ENCODE measurements at regions not wholly inside any gene's neighbourhood (a gene's known extent, or its start where the extent isn't known, plus 50 kb on each side); places are given as distances from the start of the nearest gene placed in this dataset.

GRCh38 chr11:129595038-129595962 is 219.7 kb downstream of the BARX2 start:
- TF ChIP-seq ZBTB7A (IDR thresholded peaks at IDR 0.05; ENCODE audit: low read depth) (no peak), TCF12 (IDR thresholded peaks at IDR 0.05; ENCODE audit: low read depth) (no peak), NFIC (IDR thresholded peaks at IDR 0.05) (no peak)
- TF ChIP-seq, protein P1, sequence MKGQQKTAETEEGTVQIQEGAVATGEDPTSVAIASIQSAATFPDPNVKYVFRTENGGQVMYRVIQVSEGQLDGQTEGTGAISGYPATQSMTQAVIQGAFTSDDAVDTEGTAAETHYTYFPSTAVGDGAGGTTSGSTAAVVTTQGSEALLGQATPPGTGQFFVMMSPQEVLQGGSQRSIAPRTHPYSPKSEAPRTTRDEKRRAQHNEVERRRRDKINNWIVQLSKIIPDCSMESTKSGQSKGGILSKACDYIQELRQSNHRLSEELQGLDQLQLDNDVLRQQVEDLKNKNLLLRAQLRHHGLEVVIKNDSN (IDR thresholded peaks at IDR 0.05): no peak
- TF ChIP-seq, protein P2, sequence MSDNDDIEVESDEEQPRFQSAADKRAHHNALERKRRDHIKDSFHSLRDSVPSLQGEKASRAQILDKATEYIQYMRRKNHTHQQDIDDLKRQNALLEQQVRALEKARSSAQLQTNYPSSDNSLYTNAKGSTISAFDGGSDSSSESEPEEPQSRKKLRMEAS (IDR thresholded peaks at IDR 0.05): no peak

GRCh38 chr11:129596351-129596750 is 219.3 kb upstream of the TMEM45B start:
- TF ChIP-seq EP300 (IDR thresholded peaks at IDR 0.05; ENCODE audit: borderline replicate concordance) (no peak), TEAD4 (IDR thresholded peaks at IDR 0.05) (no peak), NFIC (IDR thresholded peaks at IDR 0.05) (no peak), FOXM1 (IDR thresholded peaks at IDR 0.05; ENCODE audit: borderline replicate concordance, low read depth) (no peak), CREB1 (IDR thresholded peaks at IDR 0.05; ENCODE audit: low read depth) (no peak), ZBTB7A (IDR thresholded peaks at IDR 0.05; ENCODE audit: low read depth) (no peak)
- TF ChIP-seq, protein P3, sequence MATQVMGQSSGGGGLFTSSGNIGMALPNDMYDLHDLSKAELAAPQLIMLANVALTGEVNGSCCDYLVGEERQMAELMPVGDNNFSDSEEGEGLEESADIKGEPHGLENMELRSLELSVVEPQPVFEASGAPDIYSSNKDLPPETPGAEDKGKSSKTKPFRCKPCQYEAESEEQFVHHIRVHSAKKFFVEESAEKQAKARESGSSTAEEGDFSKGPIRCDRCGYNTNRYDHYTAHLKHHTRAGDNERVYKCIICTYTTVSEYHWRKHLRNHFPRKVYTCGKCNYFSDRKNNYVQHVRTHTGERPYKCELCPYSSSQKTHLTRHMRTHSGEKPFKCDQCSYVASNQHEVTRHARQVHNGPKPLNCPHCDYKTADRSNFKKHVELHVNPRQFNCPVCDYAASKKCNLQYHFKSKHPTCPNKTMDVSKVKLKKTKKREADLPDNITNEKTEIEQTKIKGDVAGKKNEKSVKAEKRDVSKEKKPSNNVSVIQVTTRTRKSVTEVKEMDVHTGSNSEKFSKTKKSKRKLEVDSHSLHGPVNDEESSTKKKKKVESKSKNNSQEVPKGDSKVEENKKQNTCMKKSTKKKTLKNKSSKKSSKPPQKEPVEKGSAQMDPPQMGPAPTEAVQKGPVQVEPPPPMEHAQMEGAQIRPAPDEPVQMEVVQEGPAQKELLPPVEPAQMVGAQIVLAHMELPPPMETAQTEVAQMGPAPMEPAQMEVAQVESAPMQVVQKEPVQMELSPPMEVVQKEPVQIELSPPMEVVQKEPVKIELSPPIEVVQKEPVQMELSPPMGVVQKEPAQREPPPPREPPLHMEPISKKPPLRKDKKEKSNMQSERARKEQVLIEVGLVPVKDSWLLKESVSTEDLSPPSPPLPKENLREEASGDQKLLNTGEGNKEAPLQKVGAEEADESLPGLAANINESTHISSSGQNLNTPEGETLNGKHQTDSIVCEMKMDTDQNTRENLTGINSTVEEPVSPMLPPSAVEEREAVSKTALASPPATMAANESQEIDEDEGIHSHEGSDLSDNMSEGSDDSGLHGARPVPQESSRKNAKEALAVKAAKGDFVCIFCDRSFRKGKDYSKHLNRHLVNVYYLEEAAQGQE (IDR thresholded peaks at IDR 0.05; ENCODE audit: low read depth): no peak

- TF ChIP-seq TAF1 (IDR thresholded peaks at IDR 0.05; ENCODE audit: low read depth): no peak
- no peak for TF ChIP-seq NFIC (IDR thresholded peaks at IDR 0.05)
- no peak for TF ChIP-seq CEBPB (IDR thresholded peaks at IDR 0.05)
- TF ChIP-seq EGR1 (IDR thresholded peaks at IDR 0.05): no peak
- no peak for TF ChIP-seq FOXM1 (IDR thresholded peaks at IDR 0.05; ENCODE audit: borderline replicate concordance, low read depth)
- no peak for TF ChIP-seq YY1 (IDR thresholded peaks at IDR 0.05; ENCODE audit: low read depth)
- TF ChIP-seq, protein P1 (IDR thresholded peaks at IDR 0.05): no peak
- no peak for TF ChIP-seq ZBTB7A (IDR thresholded peaks at IDR 0.05; ENCODE audit: low read depth)
- TF ChIP-seq, protein P2 (IDR thresholded peaks at IDR 0.05): no peak
- no peak for TF ChIP-seq EP300 (IDR thresholded peaks at IDR 0.05; ENCODE audit: borderline replicate concordance)
- TF ChIP-seq, protein P3 (IDR thresholded peaks at IDR 0.05; ENCODE audit: low read depth): no peak
- TF ChIP-seq RAD21 (IDR thresholded peaks at IDR 0.05; ENCODE audit: low read depth): no peak
These were observed 217.3 kb upstream of the TMEM45B start for GRCh38 chr11:129598378-129598777.

GRCh38 chr11:129605815-129606214 is 209.8 kb upstream of the TMEM45B start:
- TF ChIP-seq YY1 (IDR thresholded peaks at IDR 0.05; ENCODE audit: low read depth) (no peak), CREB1 (IDR thresholded peaks at IDR 0.05; ENCODE audit: low read depth) (no peak), CEBPB (IDR thresholded peaks at IDR 0.05) (no peak), TEAD4 (IDR thresholded peaks at IDR 0.05) (no peak), FOXM1 (IDR thresholded peaks at IDR 0.05; ENCODE audit: borderline replicate concordance, low read depth) (no peak), EP300 (IDR thresholded peaks at IDR 0.05; ENCODE audit: borderline replicate concordance) (no peak), RAD21 (IDR thresholded peaks at IDR 0.05; ENCODE audit: low read depth) (no peak), TAF1 (IDR thresholded peaks at IDR 0.05; ENCODE audit: low read depth) (no peak), NFIC (IDR thresholded peaks at IDR 0.05) (no peak), TCF12 (IDR thresholded peaks at IDR 0.05; ENCODE audit: low read depth) (no peak)
- TF ChIP-seq, protein P3 (IDR thresholded peaks at IDR 0.05; ENCODE audit: low read depth): no peak

Measured in Ishikawa (cell line).